ENCODE measurements at regions not wholly inside any gene's neighbourhood (a gene's known extent, or its start where the extent isn't known, plus 50 kb on each side); places are given as distances from the start of the nearest gene placed in this dataset.

- TF ChIP-seq, protein P1, sequence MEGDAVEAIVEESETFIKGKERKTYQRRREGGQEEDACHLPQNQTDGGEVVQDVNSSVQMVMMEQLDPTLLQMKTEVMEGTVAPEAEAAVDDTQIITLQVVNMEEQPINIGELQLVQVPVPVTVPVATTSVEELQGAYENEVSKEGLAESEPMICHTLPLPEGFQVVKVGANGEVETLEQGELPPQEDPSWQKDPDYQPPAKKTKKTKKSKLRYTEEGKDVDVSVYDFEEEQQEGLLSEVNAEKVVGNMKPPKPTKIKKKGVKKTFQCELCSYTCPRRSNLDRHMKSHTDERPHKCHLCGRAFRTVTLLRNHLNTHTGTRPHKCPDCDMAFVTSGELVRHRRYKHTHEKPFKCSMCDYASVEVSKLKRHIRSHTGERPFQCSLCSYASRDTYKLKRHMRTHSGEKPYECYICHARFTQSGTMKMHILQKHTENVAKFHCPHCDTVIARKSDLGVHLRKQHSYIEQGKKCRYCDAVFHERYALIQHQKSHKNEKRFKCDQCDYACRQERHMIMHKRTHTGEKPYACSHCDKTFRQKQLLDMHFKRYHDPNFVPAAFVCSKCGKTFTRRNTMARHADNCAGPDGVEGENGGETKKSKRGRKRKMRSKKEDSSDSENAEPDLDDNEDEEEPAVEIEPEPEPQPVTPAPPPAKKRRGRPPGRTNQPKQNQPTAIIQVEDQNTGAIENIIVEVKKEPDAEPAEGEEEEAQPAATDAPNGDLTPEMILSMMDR (IDR thresholded peaks at IDR 0.05; ENCODE audit: control insufficient read depth, insufficient read depth, low read depth, low read length, missing control alignments): no peak
- H3K4me3 ChIP-seq (ENCODE audit: control insufficient read depth, low read depth, low read length): no peak overlapping the region
- no peak for DNase-seq (ENCODE audit: low read depth)
These were observed 234.4 kb downstream of the SEC23A start for GRCh38 chr14:38868399-38869290.

- DNase-seq (ENCODE audit: low read depth): peak; percentile 63
- TF ChIP-seq, protein P1 (IDR thresholded peaks at IDR 0.05; ENCODE audit: control insufficient read depth, insufficient read depth, low read depth, low read length, missing control alignments): peak; percentile 83
- no peak overlapping the region for H3K4me3 ChIP-seq (ENCODE audit: control insufficient read depth, low read depth, low read length)
These were observed 235.4 kb downstream of the SEC23A start for GRCh38 chr14:38867561-38868150.

DNA sequence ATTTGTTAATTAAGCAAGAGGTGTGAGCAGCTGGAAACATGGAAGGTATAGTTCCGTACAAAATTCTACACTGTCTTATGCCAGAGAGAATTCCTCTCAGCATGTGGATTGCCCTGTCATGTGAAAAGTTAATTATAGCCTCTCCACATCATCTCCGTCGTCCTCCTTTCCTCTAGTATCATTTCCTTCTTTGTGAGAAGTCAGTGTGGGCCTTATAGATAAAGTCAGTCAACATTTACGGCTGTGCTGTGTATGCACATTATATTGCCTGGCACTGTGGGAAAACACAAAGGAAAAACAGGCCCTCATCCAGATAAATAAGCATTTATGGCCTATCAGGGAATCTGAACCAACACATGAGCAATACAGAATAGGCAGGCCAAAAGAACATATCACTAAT lies 236.6 kb downstream of the SEC23A start:
- H3K4me3 ChIP-seq (ENCODE audit: control insufficient read depth, low read depth, low read length): no peak overlapping the region
- no peak for DNase-seq (ENCODE audit: low read depth)
- TF ChIP-seq, protein P1 (IDR thresholded peaks at IDR 0.05; ENCODE audit: control insufficient read depth, insufficient read depth, low read depth, low read length, missing control alignments): no peak

GRCh38 chr14:38862366-38862765 lies 240.7 kb downstream of the SEC23A start:
- no peak overlapping the region for H3K4me3 ChIP-seq (ENCODE audit: control insufficient read depth, low read depth, low read length)
- TF ChIP-seq, protein P1 (IDR thresholded peaks at IDR 0.05; ENCODE audit: control insufficient read depth, insufficient read depth, low read depth, low read length, missing control alignments): no peak
- no peak for DNase-seq (ENCODE audit: low read depth)

DNA sequence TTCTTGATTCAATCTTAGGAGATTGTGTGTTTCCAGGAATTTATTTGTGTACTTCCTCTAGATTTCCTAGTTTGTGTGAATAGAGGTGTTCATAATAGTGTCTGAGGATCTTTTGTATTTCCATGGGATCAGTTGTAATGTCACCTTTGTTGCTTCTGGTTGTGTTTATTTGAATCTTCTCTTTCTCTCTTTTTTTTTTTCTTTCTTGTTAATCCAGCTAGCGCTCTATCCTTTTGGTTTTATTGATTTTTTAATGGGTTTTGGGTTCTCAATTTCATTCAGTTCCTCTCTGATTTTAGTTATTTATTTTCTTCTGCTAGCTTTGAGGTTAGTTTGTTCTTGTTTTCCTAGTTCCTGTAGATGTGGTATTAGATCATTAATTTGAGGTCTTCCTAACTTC lies 242.5 kb downstream of the SEC23A start:
- no peak overlapping the region for H3K4me3 ChIP-seq (ENCODE audit: control insufficient read depth, low read depth, low read length)
- no peak for DNase-seq (ENCODE audit: low read depth)

GRCh38 chr14:38856798-38857197 lies 246.2 kb downstream of the SEC23A start:
- TF ChIP-seq, protein P1 (IDR thresholded peaks at IDR 0.05; ENCODE audit: control insufficient read depth, insufficient read depth, low read depth, low read length, missing control alignments): no peak
- no peak overlapping the region for H3K4me3 ChIP-seq (ENCODE audit: control insufficient read depth, low read depth, low read length)
- no peak for DNase-seq (ENCODE audit: low read depth)

More for the DNA sequence above, 242.5 kb downstream of the SEC23A start:
- TF ChIP-seq, protein P1 (IDR thresholded peaks at IDR 0.05; ENCODE audit: control insufficient read depth, insufficient read depth, low read depth, low read length, missing control alignments): no peak

Measured in AG09309 (cell line).